ENCODE measurements at regions not wholly inside any gene's neighbourhood (a gene's known extent, or its start where the extent isn't known, plus 50 kb on each side); places are given as distances from the start of the nearest gene placed in this dataset.
A peak's percentile ranks its signal among the peaks of the same experiment; 100 is the strongest.
"Not testable (repeated sequence)": the region's sequence is repeated elsewhere in the genome, so short reads cannot be mapped to it uniquely, and the experiment has no call there.

- DNase-seq: no peak
- H3K4me1 Mint-ChIP-seq: peaks cover 13% of the 10 kb centered on the region
- ChIA-PET POLR2A (no interaction called here), CTCF (no interaction called here)
- peaks cover 19% of the 10 kb centered on the region for H3K36me3 Mint-ChIP-seq (ENCODE audit: low read depth)
- peaks cover 35% of the 10 kb centered on the region for H3K9me3 Mint-ChIP-seq
- H3K4me3 Mint-ChIP-seq: no peak overlapping the region
- H3K27ac Mint-ChIP-seq: no peak overlapping the region
- H3K27me3 Mint-ChIP-seq: no peaks in the 10 kb centered on the region
Measured at GRCh38 chr21:34006611-34007168, 66.7 kb upstream of the MRPS6 start.

GRCh38 chr21:34004974-34005373, 68.4 kb upstream of the MRPS6 start:
- Mint-ChIP-seq H3K36me3 (ENCODE audit: low read depth) (peaks cover 15% of the 10 kb centered on the region), H3K27ac (no peak overlapping the region), H3K27me3 (no peaks in the 10 kb centered on the region), H3K4me3 (no peak overlapping the region), H3K4me1 (peaks cover 17% of the 10 kb centered on the region), H3K9me3 (peaks cover 31% of the 10 kb centered on the region)
- no peak for DNase-seq
- ChIA-PET CTCF (interaction anchor here (0.6 to 1.2 kb wide), 2 partner anchors 24 to 29 kb away, joined by 3 to 4 read pairs; no protein-coding TSS in a partner anchor), POLR2A (no interaction called here)

- Mint-ChIP-seq H3K4me3 (no peak overlapping the region), H3K27me3 (no peaks in the 10 kb centered on the region), H3K36me3 (ENCODE audit: low read depth) (peaks cover 19% of the 10 kb centered on the region), H3K27ac (no peak overlapping the region), H3K9me3 (peaks cover 30% of the 10 kb centered on the region), H3K4me1 (peaks cover 19% of the 10 kb centered on the region)
- no peak for DNase-seq
- ChIA-PET POLR2A (no interaction called here), CTCF (interaction anchor here (0.6 to 0.9 kb wide), 2 partner anchors 24 to 30 kb away, joined by 3 read pairs; no protein-coding TSS in a partner anchor)
Measured at GRCh38 chr21:34004013-34004938, 69.1 kb upstream of the MRPS6 start.

GRCh38 chr21:34003428-34003827, 70.0 kb upstream of the MRPS6 start:
- no peak overlapping the region for H3K27ac Mint-ChIP-seq
- H3K27me3 Mint-ChIP-seq: no peaks in the 10 kb centered on the region
- H3K4me3 Mint-ChIP-seq: no peak overlapping the region
- H3K9me3 Mint-ChIP-seq: peaks cover 29% of the 10 kb centered on the region
- peaks cover 20% of the 10 kb centered on the region for H3K4me1 Mint-ChIP-seq
- peaks cover 15% of the 10 kb centered on the region for H3K36me3 Mint-ChIP-seq (ENCODE audit: low read depth)
- ChIA-PET POLR2A (no interaction called here), CTCF (interaction anchor here (0.9 kb wide), 1 partner anchor 23 kb away, joined by 3 read pairs; no protein-coding TSS in a partner anchor)
- no peak for DNase-seq

- Mint-ChIP-seq H3K27ac (peak overlapping the region; percentile 61), H3K4me1 (peaks cover 38% of the 10 kb centered on the region), H3K9me3 (peaks cover 38% of the 10 kb centered on the region), H3K36me3 (ENCODE audit: low read depth) (peaks cover 23% of the 10 kb centered on the region), H3K27me3 (no peaks in the 10 kb centered on the region), H3K4me3 (no peak overlapping the region)
- ChIA-PET POLR2A (no interaction called here), CTCF (interaction anchor here (0.8 to 1.0 kb wide), 3 partner anchors 12 to 199 kb away, joined by 3 read pairs; no protein-coding TSS in a partner anchor)
- no peak for DNase-seq
Measured at GRCh38 chr21:34000375-34000774, 73.0 kb upstream of the MRPS6 start.

- peaks cover 34% of the 10 kb centered on the region for H3K9me3 Mint-ChIP-seq
- H3K36me3 Mint-ChIP-seq (ENCODE audit: low read depth): peaks cover 26% of the 10 kb centered on the region
- H3K4me3 Mint-ChIP-seq: no peak overlapping the region
- H3K27me3 Mint-ChIP-seq: no peaks in the 10 kb centered on the region
- POLR2A ChIA-PET: no interaction called here
- DNase-seq: no peak
- CTCF ChIA-PET: interaction anchor here (1.2 to 1.6 kb wide), 2 partner anchors 11 to 22 kb away, joined by 3 read pairs; no protein-coding TSS in a partner anchor
- peaks cover 43% of the 10 kb centered on the region for H3K4me1 Mint-ChIP-seq
- H3K27ac Mint-ChIP-seq: no peak overlapping the region
Measured at GRCh38 chr21:33998809-33999208, 74.6 kb upstream of the MRPS6 start.

- H3K9me3 Mint-ChIP-seq: peaks cover 35% of the 10 kb centered on the region
- peak; percentile 16 for DNase-seq
- H3K27ac Mint-ChIP-seq: no peak overlapping the region
- H3K36me3 Mint-ChIP-seq (ENCODE audit: low read depth): peaks cover 26% of the 10 kb centered on the region
- H3K27me3 Mint-ChIP-seq: no peaks in the 10 kb centered on the region
- CTCF ChIA-PET: interaction anchor here (1.2 to 1.6 kb wide), 2 partner anchors 10 to 22 kb away, joined by 3 read pairs; no protein-coding TSS in a partner anchor
- H3K4me3 Mint-ChIP-seq: no peak overlapping the region
- peaks cover 46% of the 10 kb centered on the region for H3K4me1 Mint-ChIP-seq
- POLR2A ChIA-PET: no interaction called here
Measured at GRCh38 chr21:33998402-33998801, 75.0 kb upstream of the MRPS6 start.

- Mint-ChIP-seq H3K9me3 (peaks cover 34% of the 10 kb centered on the region), H3K36me3 (ENCODE audit: low read depth) (peaks cover 26% of the 10 kb centered on the region), H3K27me3 (no peaks in the 10 kb centered on the region), H3K27ac (no peak overlapping the region), H3K4me3 (no peak overlapping the region), H3K4me1 (peaks cover 46% of the 10 kb centered on the region)
- ChIA-PET POLR2A (no interaction called here), CTCF (interaction anchor here (1.0 to 1.2 kb wide), 2 partner anchors 20 to 21 kb away, joined by 3 read pairs; no protein-coding TSS in a partner anchor)
- no peak for DNase-seq
Measured at GRCh38 chr21:33997436-33997835, 75.9 kb upstream of the MRPS6 start.

GRCh38 chr21:33994373-33994772, 78.8 kb upstream of the ATP5PO start:
- ChIA-PET POLR2A (no interaction called here), CTCF (no interaction called here)
- peaks cover 4% of the 10 kb centered on the region for H3K27me3 Mint-ChIP-seq
- no peak overlapping the region for H3K4me3 Mint-ChIP-seq
- peaks cover 41% of the 10 kb centered on the region for H3K9me3 Mint-ChIP-seq
- DNase-seq: no peak
- H3K27ac Mint-ChIP-seq: no peak overlapping the region
- peaks cover 37% of the 10 kb centered on the region for H3K4me1 Mint-ChIP-seq
- H3K36me3 Mint-ChIP-seq (ENCODE audit: low read depth): peaks cover 27% of the 10 kb centered on the region

- H3K4me3 Mint-ChIP-seq: no peak overlapping the region
- H3K9me3 Mint-ChIP-seq: peaks cover 38% of the 10 kb centered on the region
- peaks cover 31% of the 10 kb centered on the region for H3K4me1 Mint-ChIP-seq
- CTCF ChIA-PET: interaction anchor here (1.6 kb wide), 1 partner anchor 8 kb away, joined by 3 read pairs; no protein-coding TSS in a partner anchor
- POLR2A ChIA-PET: no interaction called here
- H3K27ac Mint-ChIP-seq: no peak overlapping the region
- peaks cover 4% of the 10 kb centered on the region for H3K27me3 Mint-ChIP-seq
- peaks cover 27% of the 10 kb centered on the region for H3K36me3 Mint-ChIP-seq (ENCODE audit: low read depth)
- no peak for DNase-seq
Measured at GRCh38 chr21:33993286-33994231, 78.0 kb upstream of the ATP5PO start.

GRCh38 chr21:33992412-33992811, 76.8 kb upstream of the ATP5PO start:
- H3K4me1 Mint-ChIP-seq: peaks cover 19% of the 10 kb centered on the region
- H3K27ac Mint-ChIP-seq: not testable (repeated sequence)
- CTCF ChIA-PET: interaction anchor here (1.4 to 1.6 kb wide), 2 partner anchors 9 to 31 kb away, joined by 3 read pairs; no protein-coding TSS in a partner anchor

GRCh38 chr21:33991133-33991532, 75.5 kb upstream of the ATP5PO start:
- no peak for DNase-seq
- H3K36me3 Mint-ChIP-seq (ENCODE audit: low read depth): peaks cover 14% of the 10 kb centered on the region
- peaks cover 12% of the 10 kb centered on the region for H3K4me1 Mint-ChIP-seq
- peaks cover 4% of the 10 kb centered on the region for H3K27me3 Mint-ChIP-seq
- no peak overlapping the region for H3K27ac Mint-ChIP-seq
- ChIA-PET POLR2A (no interaction called here), CTCF (interaction anchor here (0.6 kb wide), 1 partner anchor 38 kb away, joined by 3 read pairs; no protein-coding TSS in a partner anchor)
- H3K4me3 Mint-ChIP-seq: no peak overlapping the region
- H3K9me3 Mint-ChIP-seq: peaks cover 21% of the 10 kb centered on the region

More at GRCh38 chr21:33992412-33992811, 76.8 kb upstream of the ATP5PO start:
- peaks cover 23% of the 10 kb centered on the region for H3K36me3 Mint-ChIP-seq (ENCODE audit: low read depth)
- H3K27me3 Mint-ChIP-seq, DNase-seq, H3K4me3 Mint-ChIP-seq, POLR2A ChIA-PET: not testable (repeated sequence)
- peaks cover 29% of the 10 kb centered on the region for H3K9me3 Mint-ChIP-seq

Data from activated CD4-positive, alpha-beta T cell treated with anti-CD3 and anti-CD28 coated beads, Interleukin-2, amount 10 ng/mL, durations not matched to agents 7 days and 5 days (primary cell).